Activated CD4-positive, alpha-beta T cell treated with anti-CD3 and anti-CD28 coated beads, Interleukin-2, Interleukin-6, amounts not matched to agents 100 ng/mL and 50 ng/mL, durations not matched to agents 16 hours and 8 hours (primary cell): ENCODE measurements at regions not wholly inside any gene's neighbourhood (a gene's known extent, or its start where the extent isn't known, plus 50 kb on each side); places are given as distances from the start of the nearest gene placed in this dataset.

Experiments
- DNase-seq: peaks from one replicate; pipeline ENCODE4 v3.0.0-alpha.2; 2020

DNA sequence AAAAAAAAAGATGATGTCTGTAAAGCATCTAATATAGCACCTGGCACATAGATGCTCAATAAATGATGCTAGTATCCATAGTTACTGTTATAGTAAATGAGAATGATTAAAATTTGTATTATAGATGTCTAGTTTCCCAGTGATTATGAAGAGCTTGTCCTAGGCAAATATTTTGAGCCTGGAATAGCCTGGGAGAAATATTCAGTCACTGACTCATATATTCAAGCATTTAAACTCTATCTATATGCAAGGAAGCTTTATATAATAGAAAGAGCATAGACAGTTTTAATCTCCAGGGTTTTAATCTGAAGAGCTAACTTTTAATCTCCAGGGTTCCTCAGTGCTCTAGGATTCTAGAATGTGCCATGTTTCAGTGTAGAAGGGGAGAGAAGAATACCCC lies 91.5 kb upstream of the VASH1 start:
- no peak for DNase-seq

DNA sequence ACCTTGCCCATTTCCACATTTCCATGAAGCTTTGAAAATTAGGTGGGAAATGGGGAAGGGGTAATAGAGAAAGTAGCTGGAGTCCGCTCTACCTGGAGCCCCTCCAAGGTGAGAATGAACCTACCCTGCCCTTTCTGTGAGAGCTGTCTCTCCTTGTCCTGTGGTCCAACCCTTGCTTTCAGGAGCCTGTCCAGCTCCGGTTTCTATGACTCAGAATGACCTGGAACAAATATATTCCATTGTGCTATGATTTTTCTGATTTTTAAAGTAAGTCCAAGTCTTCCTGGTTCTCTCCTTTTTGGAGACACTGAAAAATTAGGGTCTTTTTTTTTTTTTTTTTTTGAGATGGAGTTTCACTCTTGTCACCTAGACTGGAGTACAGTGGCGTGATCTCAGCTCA lies 89.1 kb upstream of the VASH1 start:
- no peak for DNase-seq

DNA sequence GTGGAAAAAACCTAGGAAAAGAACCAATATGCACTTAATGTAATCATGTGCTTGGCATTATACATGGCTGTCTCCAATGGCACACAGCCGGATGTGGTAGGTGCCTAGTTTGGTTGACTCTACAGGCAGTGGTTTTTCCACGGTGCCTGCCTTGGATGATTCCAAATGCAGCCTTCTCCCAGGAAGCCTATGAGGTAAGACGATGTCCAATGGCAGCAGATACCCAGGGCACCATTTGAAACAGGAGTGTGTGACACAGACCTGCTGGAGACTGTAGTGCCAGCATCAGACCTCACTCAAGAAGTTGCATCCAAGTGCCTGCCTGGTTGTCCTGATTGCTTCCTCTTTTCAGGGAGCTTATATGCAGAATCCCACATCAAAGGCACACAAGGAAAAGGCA lies 88.0 kb upstream of the VASH1 start:
- no peak for DNase-seq

DNA sequence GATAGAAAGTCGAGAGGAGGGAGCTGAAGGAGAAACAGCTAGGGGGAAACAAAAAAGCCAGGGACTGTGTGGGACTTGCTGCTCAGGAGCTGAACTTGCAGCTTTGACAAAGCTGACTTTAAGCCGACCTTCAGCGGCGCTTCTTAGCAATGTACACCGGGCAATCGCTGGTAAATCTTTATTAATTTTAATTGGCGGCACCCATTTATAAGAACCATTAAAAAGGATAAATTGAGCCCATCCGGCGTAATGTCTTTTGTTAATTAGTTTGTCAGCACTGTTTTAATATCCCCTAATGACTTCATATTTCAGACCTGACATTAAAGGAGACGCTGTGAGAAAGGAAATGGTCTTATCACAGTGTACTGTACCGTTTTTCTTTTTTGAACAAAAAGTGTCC lies 86.2 kb upstream of the VASH1 start:
- no peak for DNase-seq

DNA sequence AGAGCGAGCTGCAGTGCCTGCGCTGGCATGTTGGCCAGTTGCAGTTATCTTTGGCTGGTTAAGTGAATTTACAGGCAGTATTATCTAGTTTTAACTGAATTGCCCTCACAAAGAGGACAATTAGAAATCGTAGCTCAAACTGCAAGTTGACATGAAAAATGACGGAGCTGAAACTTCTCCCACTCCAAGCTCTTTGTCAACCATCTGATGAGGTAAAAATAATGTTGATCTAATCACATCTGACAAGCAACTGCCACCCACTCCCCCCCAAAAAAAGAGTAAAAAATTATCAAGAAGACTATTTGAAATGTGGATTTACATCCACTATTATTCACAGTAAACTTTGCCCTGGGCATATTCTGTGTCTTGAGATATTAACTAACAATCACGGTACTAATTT lies 84.7 kb upstream of the VASH1 start:
- no peak for DNase-seq

DNA sequence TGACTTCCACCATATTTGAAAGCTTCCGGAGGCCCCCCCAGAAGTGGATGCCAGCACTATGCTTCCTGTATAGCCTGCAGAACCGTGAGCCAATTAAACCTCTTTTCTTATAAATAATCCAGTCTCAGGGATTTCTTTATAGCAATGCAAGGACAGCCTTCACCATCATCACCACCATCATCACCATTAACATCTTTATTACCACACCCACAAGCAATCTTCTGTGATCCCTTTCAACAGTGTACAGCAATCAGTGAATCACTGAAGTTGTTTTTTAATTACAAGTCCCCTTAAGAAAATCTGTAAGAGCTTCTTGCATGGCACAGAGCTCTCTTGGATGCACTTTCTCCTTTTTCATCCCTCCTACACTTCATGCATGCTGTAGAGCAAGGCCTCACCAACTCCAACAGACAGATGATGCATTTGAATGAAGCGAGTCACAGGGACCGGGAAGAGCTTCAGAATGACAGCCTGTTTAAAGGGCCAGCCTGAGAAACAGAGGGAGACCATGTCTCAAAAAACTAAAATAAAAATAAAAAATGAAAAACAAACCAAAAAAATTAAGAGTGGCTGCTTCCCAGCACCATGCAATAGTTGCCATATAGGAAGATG lies 83.6 kb upstream of the VASH1 start:
- DNase-seq: no peak

DNA sequence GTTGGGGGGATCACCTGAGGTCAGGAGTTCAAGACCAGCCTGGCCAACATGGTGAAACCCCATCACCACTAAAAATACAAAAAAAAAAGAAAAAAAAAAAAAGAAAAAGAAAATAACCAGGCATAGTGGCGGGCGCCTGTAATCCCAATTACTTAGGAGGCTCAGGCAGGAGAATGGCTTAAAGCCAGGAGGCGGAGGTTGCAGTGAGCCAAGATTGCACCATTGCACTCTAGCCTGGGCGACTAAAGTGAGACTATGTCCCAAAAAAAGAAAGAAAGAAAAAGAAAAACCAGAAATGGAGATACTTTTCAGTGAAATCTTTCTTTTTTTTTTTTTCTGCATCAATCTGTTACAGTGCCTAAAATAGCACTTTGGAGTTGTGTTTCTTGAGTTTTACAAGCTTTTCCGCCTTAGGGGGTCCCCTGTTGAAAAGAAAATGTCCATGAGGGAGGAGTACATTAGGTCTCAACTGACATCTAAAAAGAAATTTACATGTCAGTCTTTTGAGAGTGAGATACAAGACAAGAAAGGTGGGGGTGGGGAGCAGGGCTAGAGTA lies 82.9 kb upstream of the VASH1 start:
- DNase-seq: no peak

DNA sequence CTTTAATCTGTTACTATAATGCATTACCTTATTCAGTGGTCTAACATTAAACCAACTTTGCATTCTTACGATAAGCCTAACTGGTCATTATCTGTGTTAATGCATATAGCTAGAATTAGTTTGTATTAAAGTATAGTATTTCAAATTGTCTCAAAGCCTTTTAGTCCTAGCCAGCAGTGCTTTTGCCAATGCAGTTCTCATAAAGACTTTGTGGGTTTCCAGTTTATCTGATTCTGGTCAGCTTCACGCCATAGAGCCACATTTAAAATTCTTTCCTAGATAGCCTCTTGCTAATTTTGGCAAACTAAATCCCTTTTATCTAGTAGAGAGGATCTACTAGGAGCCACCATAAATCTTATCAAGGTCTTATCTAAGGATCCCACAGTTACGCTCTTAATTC lies 78.9 kb upstream of the VASH1 start:
- no peak for DNase-seq

DNA sequence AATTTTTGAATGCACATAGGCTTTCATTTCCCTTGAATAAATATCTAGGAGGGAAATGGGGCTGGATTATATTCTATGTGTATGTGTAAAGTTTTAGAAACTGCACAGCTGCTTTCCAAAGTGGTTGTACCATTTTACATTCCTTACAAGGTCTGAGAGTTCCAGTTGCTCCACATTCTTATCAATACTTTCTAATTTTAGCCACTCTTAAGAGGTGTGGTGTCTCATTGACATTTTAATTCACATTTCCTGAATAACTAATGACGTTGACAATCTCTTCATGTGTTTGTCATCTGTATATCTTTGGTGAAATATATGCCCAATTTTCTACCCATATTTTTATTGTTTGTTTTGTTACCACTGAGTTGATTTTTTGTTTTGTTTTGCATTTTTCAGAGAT lies 74.6 kb upstream of the VASH1 start:
- no peak for DNase-seq

DNA sequence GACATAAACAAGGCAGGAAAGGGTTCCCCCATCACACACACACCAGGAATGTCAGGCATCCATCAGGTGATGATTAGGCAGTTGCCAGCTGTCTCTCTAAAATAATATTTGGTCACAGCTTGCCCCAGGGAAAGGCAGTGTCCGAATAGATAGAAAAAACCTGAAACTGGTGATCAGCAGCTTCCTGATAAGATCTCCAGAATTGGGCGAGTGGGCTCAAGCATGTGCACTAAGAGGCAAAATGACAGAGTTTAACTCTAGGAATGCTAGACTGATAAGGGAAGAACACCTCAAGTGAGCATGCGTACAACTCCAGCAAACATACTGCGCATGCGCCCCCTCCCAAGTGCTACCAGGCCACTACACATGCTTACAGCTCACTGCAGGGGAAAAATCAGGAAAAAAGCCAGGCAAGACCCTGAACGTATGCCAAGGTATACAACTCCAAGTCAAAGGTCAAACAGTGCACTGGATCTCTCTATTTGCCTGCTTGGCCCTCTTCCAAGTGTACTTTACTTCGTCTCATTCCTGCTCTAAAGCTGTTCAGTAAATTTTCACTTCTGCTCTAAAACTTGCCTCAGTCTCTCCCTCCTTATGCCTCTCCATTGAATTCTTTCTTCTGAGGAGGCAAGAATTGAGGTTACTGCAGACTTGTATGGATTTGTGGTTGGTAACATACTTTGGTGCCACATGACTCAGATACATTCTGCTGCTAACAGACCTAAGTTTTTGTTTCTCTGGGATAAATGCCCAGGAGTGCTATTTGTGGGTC lies 73.5 kb upstream of the VASH1 start:
- DNase-seq: no peak

DNA sequence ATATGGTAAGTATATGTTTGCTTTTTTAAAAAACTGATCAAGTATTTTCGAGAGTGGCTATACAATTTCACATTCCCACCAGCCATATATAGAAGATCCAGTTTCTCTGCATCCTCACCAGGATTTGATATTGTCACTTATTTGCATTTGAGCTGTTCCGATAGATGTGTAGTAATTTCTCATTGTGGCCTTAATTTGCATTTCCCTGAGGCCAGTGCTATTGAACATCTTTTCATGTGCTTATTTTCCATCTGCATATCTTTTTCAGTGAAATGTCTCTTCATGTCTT lies 72.9 kb upstream of the VASH1 start:
- DNase-seq: no peak

DNA sequence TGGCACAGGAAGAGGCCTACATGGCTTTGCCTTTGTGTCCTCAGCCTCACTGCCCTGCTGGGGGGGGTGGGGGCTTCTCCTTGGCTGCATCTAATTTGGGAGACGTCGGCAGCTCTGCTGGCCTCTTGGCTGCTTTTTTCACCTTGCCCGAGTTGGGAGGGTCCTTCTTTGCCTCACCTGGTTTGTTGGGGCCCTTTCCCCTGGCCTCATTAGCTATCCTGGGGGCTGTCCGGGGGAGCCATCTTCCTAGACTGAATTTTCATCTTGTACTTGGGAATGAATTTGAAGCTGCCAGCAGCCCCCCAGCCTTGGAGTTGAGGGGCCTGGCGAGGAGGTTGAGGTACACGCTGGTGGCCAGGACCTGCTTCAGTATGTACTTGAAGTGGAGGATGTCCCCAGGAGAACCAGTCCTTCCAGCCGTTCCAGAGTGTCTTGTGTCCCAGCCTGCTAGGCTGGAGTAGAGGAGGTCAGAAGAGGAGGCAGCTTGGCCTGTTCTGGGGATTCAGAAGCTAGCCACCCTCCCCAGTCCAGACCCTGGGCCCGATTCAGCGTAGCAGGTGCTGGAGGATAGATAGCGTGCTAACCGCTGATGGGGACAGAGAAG lies 70.7 kb upstream of the VASH1 start:
- no peak for DNase-seq

DNA sequence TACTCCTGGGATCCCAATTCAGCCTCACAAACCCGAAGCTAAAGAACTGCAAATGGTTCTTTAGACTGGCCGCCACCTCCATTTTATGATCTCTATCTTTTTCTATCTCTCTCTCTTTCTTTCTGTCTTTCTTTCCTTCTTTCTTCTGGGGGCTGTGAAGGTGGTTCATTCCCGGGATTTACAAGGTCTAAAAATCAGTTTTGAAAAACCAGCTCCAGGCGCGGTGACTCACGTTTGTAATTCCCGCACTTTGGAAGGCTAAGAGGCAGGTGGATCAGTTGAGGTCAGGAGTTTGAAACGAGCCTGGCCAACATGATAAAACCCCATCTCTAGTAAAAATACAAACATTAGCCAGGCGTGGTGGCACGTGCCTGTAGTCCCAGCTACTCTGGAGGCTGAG lies 67.2 kb upstream of the VASH1 start:
- DNase-seq: no peak

DNA sequence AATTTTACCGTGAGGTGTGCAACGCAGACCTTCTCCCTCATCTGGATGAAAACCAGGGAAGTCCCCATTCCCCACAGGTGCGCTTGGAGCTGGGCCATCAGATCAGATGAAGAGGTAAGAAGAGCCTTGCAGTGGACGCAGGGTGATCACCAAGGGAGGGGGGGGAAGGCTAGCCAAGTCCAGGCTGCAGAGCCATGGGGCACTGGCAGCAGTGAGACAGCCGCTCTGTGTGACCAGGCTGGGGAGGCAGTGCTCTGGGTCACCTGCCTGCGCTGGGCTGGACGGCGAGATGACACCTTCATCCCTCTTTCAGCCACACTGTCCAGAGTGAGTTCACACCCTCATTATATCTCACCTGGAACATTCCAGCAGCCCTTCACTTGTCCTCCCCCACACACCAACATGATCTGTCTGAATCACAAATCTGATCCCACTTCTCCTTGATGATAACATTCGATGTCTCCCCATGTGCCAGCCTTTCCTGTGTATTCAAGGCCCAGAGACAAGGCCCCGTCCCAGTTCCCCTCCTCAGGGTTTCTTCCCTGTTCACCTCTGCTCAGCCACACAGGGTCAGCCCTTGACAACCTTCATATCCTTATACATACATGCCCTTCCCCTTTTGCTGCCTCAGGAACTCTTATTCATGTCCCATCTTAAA lies 65.9 kb upstream of the VASH1 start:
- DNase-seq: no peak

DNA sequence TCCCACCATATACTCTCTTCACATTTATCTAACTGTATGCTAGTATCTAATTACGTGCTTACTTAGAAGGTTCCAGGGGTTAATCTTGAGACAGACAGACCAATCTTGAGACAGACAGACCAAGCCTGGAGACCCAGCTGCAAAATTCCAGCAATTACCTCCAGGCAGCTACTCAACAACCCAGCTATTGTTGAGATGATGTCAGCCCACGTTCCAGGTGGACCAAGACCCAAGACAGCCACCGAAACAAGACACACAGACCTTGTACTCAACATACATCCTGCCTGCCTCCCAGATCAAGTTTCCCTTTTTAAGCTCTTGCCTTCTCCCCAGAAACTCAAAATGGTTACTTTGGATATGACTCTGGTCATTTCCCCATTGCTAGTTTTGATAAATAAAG lies 64.9 kb upstream of the VASH1 start:
- DNase-seq: no peak

DNA sequence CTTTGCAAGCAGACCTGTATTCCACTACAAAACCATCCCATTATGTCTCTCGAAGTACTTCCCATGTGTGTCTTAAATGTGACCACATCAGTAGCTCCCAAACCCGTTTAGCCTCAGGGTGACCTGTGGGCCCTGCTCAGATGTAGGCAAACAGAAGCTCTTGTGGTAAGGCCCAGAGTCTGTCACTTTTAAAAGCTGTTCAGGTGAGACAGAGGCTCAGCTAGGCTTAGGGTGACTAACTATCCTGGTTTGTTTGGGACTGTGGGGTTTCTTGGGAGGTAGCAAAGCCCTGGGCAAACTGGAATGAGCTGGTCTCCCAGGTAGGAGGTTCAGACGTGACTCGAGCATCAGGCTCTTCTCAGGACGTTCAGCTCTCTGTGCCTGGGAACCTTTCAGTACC lies 64.5 kb upstream of the VASH1 start:
- DNase-seq: no peak

DNA sequence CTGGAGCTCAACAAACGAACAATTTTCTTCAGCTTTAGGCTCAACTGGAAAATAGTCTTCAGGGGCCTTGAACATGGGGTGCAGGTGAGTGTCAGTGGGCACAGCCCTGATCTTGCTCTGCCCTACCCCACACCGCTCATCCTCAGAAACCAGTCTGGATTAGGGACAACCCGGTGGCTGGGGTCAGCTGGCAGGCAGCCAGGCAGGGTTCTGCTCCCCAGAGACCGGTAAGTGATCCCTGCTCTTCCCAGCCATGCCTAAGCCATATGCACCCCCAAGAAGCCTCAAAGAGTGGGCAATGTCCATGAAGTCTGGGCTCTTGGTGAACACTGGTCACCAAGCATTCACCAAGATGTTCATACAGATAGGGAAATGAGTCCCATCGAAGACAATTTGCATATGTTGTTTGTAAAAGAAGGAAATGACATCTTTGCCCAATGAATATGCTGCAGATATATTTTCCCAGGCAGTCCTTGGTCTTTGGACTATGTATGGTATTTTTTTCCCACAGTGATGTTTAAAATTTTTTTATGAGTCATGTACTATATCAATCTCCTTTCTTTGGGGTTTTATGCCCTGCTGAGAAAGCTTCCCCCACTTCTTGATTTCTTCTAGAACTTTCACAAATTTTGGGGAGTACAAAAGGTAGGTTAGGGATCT lies 63.9 kb upstream of the VASH1 start:
- no peak for DNase-seq

DNA sequence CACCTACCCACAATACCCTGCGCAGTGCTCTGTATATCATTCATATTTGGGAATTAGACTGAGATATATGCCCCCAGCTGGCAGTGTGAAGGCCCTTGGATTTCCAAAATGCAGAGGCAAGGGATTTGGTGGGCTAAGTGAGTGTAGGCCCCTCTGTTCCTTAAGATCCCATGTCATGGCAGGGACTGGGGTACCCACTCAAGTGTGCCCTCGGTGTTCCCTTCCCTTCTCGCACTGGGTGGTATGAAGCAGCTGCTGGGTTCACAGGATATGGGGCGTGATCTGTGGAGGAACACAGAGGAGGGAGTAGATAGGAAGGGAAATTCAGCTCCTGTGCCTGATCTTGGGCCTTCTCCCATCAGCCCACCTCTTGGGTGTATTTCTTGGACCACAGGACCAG lies 63.1 kb upstream of the VASH1 start:
- DNase-seq: no peak

DNA sequence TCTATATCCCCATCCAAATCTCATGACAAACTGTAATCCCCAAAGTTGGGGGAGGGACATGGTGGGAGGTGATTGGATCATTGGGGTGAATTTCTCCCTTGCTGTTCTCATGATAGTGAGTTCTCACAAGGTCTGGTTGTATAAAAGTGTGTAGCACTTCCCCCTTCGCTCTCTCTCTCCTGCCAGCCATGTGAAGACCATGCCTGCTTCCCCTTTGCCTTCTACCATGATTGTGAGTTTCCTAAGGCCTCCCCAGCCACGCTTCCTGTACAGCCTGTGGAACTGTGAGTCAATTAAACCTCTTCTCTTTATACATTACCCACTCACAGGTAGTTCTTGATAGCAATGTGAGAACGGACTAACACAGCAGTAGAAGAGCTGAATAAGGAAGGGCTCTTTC lies 62.6 kb upstream of the VASH1 start:
- DNase-seq: no peak

DNA sequence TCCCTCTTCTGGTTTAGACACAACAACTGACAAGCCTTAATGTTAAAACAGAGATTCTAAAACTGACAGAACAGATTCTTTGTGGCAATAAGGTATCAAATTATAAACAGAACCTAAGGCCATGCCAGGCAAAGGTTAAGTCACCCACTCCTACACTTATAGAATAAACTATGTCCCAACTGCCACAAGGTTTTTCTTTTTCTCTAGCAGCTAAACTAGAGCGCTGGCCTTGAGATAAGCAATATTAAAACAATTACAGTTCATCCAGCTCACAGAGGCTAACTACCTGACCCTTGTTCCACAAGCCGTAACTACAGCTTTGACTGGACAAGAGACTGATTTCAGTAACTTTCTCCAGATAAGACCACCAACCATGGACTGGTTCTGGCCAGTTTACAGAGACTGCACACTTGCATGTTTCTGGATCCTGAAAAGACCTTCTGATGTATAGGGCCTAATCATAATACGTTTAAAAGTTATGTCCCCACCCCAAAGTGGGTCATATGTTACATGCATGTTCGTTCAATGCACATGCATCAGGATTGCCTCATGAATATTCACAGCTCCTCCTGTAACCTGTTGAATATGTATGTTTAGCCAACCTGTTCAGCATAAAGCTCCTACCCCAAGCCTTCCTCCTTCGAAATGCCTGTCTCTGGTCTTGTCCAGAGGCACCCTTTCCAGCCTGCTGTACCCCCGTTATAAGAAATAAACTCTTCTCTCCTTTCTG lies 61.9 kb upstream of the VASH1 start:
- no peak for DNase-seq

DNA sequence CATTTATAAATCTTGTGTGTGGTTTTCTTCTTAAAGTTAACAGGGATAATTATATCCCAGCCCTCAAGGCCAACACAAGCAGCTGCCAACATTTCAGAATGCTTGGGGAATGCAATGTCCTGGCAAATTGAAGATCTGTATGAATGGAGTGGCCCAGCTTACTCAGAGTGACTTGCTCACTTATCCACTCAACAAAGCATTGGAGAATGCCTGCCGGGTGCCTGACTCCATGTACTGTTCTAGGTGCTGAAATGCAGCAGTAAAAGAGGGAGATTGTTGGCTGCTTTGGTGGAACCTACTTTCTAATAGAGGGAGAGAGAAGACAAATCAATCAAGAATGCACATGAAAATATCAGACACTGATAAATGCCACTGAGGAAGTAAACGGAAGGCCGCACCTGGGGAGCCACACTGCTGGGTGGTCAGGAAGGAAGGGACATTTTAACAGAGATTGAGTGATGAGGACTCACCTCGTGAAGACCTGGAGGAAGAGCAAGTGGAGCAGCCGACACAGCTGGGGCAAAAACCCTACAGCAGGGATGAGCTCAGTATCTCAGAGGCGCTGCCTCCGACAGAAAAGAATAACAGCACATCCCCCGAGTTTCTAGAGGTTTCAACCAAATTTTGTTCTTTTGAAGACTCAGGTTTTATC lies 61.2 kb upstream of the VASH1 start:
- DNase-seq: no peak

DNA sequence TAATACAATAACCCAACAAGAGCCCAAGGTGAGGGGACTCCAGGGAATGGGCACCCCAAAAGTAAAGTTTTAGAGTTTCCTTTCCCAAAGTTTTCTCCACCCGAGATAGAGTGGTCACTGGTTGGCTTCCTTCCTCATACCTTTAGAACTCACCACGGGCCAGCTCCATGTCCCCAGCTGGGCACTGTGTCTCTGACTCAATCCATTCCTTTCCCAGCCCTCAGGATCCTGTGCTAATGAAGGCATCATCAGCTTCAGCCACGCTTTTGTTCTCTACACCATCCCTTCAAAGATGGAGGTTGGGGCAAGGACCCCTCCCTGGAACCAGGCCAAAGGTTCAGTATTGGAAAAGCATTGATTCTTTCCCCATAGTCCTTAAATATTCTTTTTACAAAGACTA lies 59.8 kb upstream of the VASH1 start:
- DNase-seq: no peak
